ENCODE measurements at regions not wholly inside any gene's neighbourhood (a gene's known extent, or its start where the extent isn't known, plus 50 kb on each side); places are given as distances from the start of the nearest gene placed in this dataset.

GRCh38 chr2:7951490-7951889 is 730.4 kb upstream of the ID2 start:
- Histone ChIP-seq H3K4me3 (ENCODE audit: low read length) (no peak overlapping the region), H3K27ac (ENCODE audit: low read length) (no peak overlapping the region), H3K9me3 (ENCODE audit: low read length) (no peaks in the 10 kb centered on the region), H3K9me2 (replicated peaks; ENCODE audit: insufficient read depth, low read length) (no peaks in the 10 kb centered on the region), H3K9ac (ENCODE audit: low read length) (no peak overlapping the region), H3K79me2 (ENCODE audit: low read length) (no peaks in the 10 kb centered on the region), H2AFZ (ENCODE audit: low read length) (no peak overlapping the region), H3K4me2 (ENCODE audit: low read depth, low read length, poor library complexity, severe bottlenecking) (no peak overlapping the region), H3K4me1 (ENCODE audit: low read length) (no peaks in the 10 kb centered on the region), H3K27me3 (ENCODE audit: low read length) (no peaks in the 10 kb centered on the region; the same call in 1 of the 2 replicates), H4K20me1 (ENCODE audit: insufficient read depth, low read depth, low read length) (no peaks in the 10 kb centered on the region), H3K36me3 (ENCODE audit: insufficient read depth, low read length) (no peaks in the 10 kb centered on the region)
- no peak for DNase-seq

- Histone ChIP-seq H3K4me1 (ENCODE audit: low read length) (no peaks in the 10 kb centered on the region), H3K79me2 (ENCODE audit: low read length) (no peaks in the 10 kb centered on the region), H3K4me2 (ENCODE audit: low read depth, low read length, poor library complexity, severe bottlenecking) (no peak overlapping the region), H2AFZ (ENCODE audit: low read length) (no peak overlapping the region), H3K4me3 (ENCODE audit: low read length) (no peak overlapping the region), H3K9me2 (replicated peaks; ENCODE audit: insufficient read depth, low read length) (no peaks in the 10 kb centered on the region), H3K9me3 (ENCODE audit: low read length) (no peaks in the 10 kb centered on the region), H3K27me3 (ENCODE audit: low read length) (no peaks in the 10 kb centered on the region; the same call in 1 of the 2 replicates), H3K27ac (ENCODE audit: low read length) (no peak overlapping the region), H3K36me3 (ENCODE audit: insufficient read depth, low read length) (no peaks in the 10 kb centered on the region), H4K20me1 (ENCODE audit: insufficient read depth, low read depth, low read length) (no peaks in the 10 kb centered on the region), H3K9ac (ENCODE audit: low read length) (no peak overlapping the region)
- no peak for DNase-seq
Observed at GRCh38 chr2:7952046-7952745, 729.7 kb upstream of the ID2 start.

- Histone ChIP-seq H3K9me2 (replicated peaks; ENCODE audit: insufficient read depth, low read length) (no peaks in the 10 kb centered on the region), H3K27ac (ENCODE audit: low read length) (no peak overlapping the region), H3K4me3 (ENCODE audit: low read length) (no peak overlapping the region), H3K9me3 (ENCODE audit: low read length) (no peaks in the 10 kb centered on the region), H2AFZ (ENCODE audit: low read length) (no peak overlapping the region), H3K4me2 (ENCODE audit: low read depth, low read length, poor library complexity, severe bottlenecking) (no peak overlapping the region), H3K79me2 (ENCODE audit: low read length) (no peaks in the 10 kb centered on the region), H4K20me1 (ENCODE audit: insufficient read depth, low read depth, low read length) (no peaks in the 10 kb centered on the region), H3K4me1 (ENCODE audit: low read length) (no peaks in the 10 kb centered on the region), H3K9ac (ENCODE audit: low read length) (no peak overlapping the region), H3K36me3 (ENCODE audit: insufficient read depth, low read length) (no peaks in the 10 kb centered on the region), H3K27me3 (ENCODE audit: low read length) (no peaks in the 10 kb centered on the region)
- DNase-seq, result no peak
Observed at GRCh38 chr2:7953195-7953594, 728.7 kb upstream of the ID2 start.

- DNase-seq, result no peak
- Histone ChIP-seq H4K20me1 (ENCODE audit: insufficient read depth, low read depth, low read length) (no peaks in the 10 kb centered on the region), H3K9me2 (replicated peaks; ENCODE audit: insufficient read depth, low read length) (no peaks in the 10 kb centered on the region), H3K36me3 (ENCODE audit: insufficient read depth, low read length) (no peaks in the 10 kb centered on the region), H3K79me2 (ENCODE audit: low read length) (no peaks in the 10 kb centered on the region), H3K9ac (ENCODE audit: low read length) (no peak overlapping the region), H3K27ac (ENCODE audit: low read length) (no peak overlapping the region), H3K4me2 (ENCODE audit: low read depth, low read length, poor library complexity, severe bottlenecking) (no peak overlapping the region), H3K27me3 (ENCODE audit: low read length) (no peaks in the 10 kb centered on the region), H2AFZ (ENCODE audit: low read length) (no peak overlapping the region), H3K4me3 (ENCODE audit: low read length) (no peak overlapping the region), H3K4me1 (ENCODE audit: low read length) (no peaks in the 10 kb centered on the region), H3K9me3 (ENCODE audit: low read length) (no peaks in the 10 kb centered on the region)
Observed at GRCh38 chr2:7954234-7954633, 727.6 kb upstream of the ID2 start.

- no peak overlapping the region for H3K4me3 ChIP-seq (ENCODE audit: low read length)
- no peaks in the 10 kb centered on the region for H3K27me3 ChIP-seq (ENCODE audit: low read length)
- no peaks in the 10 kb centered on the region for H3K79me2 ChIP-seq (ENCODE audit: low read length)
- H3K27ac ChIP-seq (ENCODE audit: low read length), result no peak overlapping the region
- H3K4me1 ChIP-seq (ENCODE audit: low read length), result no peaks in the 10 kb centered on the region
- H3K36me3 ChIP-seq (ENCODE audit: insufficient read depth, low read length), result no peaks in the 10 kb centered on the region
- H2AFZ ChIP-seq (ENCODE audit: low read length), result no peak overlapping the region
- H3K4me2 ChIP-seq (ENCODE audit: low read depth, low read length, poor library complexity, severe bottlenecking), result no peak overlapping the region
- no peaks in the 10 kb centered on the region for H3K9me2 ChIP-seq (replicated peaks; ENCODE audit: insufficient read depth, low read length)
- H4K20me1 ChIP-seq (ENCODE audit: insufficient read depth, low read depth, low read length), result no peaks in the 10 kb centered on the region
- H3K9me3 ChIP-seq (ENCODE audit: low read length), result no peaks in the 10 kb centered on the region
- H3K9ac ChIP-seq (ENCODE audit: low read length), result no peak overlapping the region
- no peak for DNase-seq
Observed at GRCh38 chr2:7956126-7956689, 725.6 kb upstream of the ID2 start.

- Histone ChIP-seq H3K4me2 (ENCODE audit: low read depth, low read length, poor library complexity, severe bottlenecking) (no peak overlapping the region), H3K4me3 (ENCODE audit: low read length) (no peak overlapping the region), H3K27ac (ENCODE audit: low read length) (no peak overlapping the region), H3K9me3 (ENCODE audit: low read length) (no peaks in the 10 kb centered on the region), H3K9ac (ENCODE audit: low read length) (no peak overlapping the region), H3K4me1 (ENCODE audit: low read length) (no peaks in the 10 kb centered on the region), H2AFZ (ENCODE audit: low read length) (no peak overlapping the region), H4K20me1 (ENCODE audit: insufficient read depth, low read depth, low read length) (no peaks in the 10 kb centered on the region), H3K27me3 (ENCODE audit: low read length) (no peaks in the 10 kb centered on the region), H3K79me2 (ENCODE audit: low read length) (no peaks in the 10 kb centered on the region), H3K9me2 (replicated peaks; ENCODE audit: insufficient read depth, low read length) (no peaks in the 10 kb centered on the region), H3K36me3 (ENCODE audit: insufficient read depth, low read length) (no peaks in the 10 kb centered on the region)
- no peak for DNase-seq
Observed at GRCh38 chr2:7961550-7961949, 720.3 kb upstream of the ID2 start.

GRCh38 chr2:7962161-7962560 is 719.7 kb upstream of the ID2 start:
- H3K36me3 ChIP-seq (ENCODE audit: insufficient read depth, low read length), result no peaks in the 10 kb centered on the region
- no peak overlapping the region for H3K9ac ChIP-seq (ENCODE audit: low read length)
- H3K9me2 ChIP-seq (replicated peaks; ENCODE audit: insufficient read depth, low read length), result no peaks in the 10 kb centered on the region
- H3K79me2 ChIP-seq (ENCODE audit: low read length), result no peaks in the 10 kb centered on the region
- H4K20me1 ChIP-seq (ENCODE audit: insufficient read depth, low read depth, low read length), result no peaks in the 10 kb centered on the region
- no peaks in the 10 kb centered on the region for H3K27me3 ChIP-seq (ENCODE audit: low read length)
- H2AFZ ChIP-seq (ENCODE audit: low read length), result no peak overlapping the region
- H3K9me3 ChIP-seq (ENCODE audit: low read length), result no peaks in the 10 kb centered on the region
- H3K4me2 ChIP-seq (ENCODE audit: low read depth, low read length, poor library complexity, severe bottlenecking), result no peak overlapping the region
- no peak overlapping the region for H3K27ac ChIP-seq (ENCODE audit: low read length)
- no peaks in the 10 kb centered on the region for H3K4me1 ChIP-seq (ENCODE audit: low read length)
- DNase-seq, result no peak
- H3K4me3 ChIP-seq (ENCODE audit: low read length), result no peak overlapping the region

GRCh38 chr2:7963787-7964186 is 718.1 kb upstream of the ID2 start:
- Histone ChIP-seq H2AFZ (ENCODE audit: low read length) (no peak overlapping the region), H3K79me2 (ENCODE audit: low read length) (no peaks in the 10 kb centered on the region), H3K9ac (ENCODE audit: low read length) (no peak overlapping the region)

More at GRCh38 chr2:7963787-7964186, 718.1 kb upstream of the ID2 start:
- H3K9me3 ChIP-seq (ENCODE audit: low read length), result no peaks in the 10 kb centered on the region
- H3K4me2 ChIP-seq (ENCODE audit: low read depth, low read length, poor library complexity, severe bottlenecking), result no peak overlapping the region
- H3K4me1 ChIP-seq (ENCODE audit: low read length), result peaks cover 11% of the 10 kb centered on the region
- no peaks in the 10 kb centered on the region for H3K36me3 ChIP-seq (ENCODE audit: insufficient read depth, low read length)
- no peaks in the 10 kb centered on the region for H3K27me3 ChIP-seq (ENCODE audit: low read length)
- no peak for DNase-seq
- no peak overlapping the region for H3K27ac ChIP-seq (ENCODE audit: low read length)
- no peaks in the 10 kb centered on the region for H3K9me2 ChIP-seq (replicated peaks; ENCODE audit: insufficient read depth, low read length)
- H4K20me1 ChIP-seq (ENCODE audit: insufficient read depth, low read depth, low read length), result no peaks in the 10 kb centered on the region
- no peak overlapping the region for H3K4me3 ChIP-seq (ENCODE audit: low read length)

All from Karpas-422 (cell line).